HAP-1 (cell line): ENCODE measurements at regions not wholly inside any gene's neighbourhood (a gene's known extent, or its start where the extent isn't known, plus 50 kb on each side); places are given as distances from the start of the nearest gene placed in this dataset.
"Not testable (repeated sequence)": the region's sequence is repeated elsewhere in the genome, so short reads cannot be mapped to it uniquely, and the experiment has no call there.

ENCODE experiments used
- DNase-seq, 2 experiments: peaks; one replicate each; pipeline ENCODE4 v3.0.0-alpha.2; 2016 to 2020; ENCODE audit warnings: low spot score in 2 of 2
- H3K27me3 ChIP-seq: fragments of 250-450 bp; sonication (Bioruptor Pico); 2 replicates; pipeline ENCODE4 v1.5.1; 2020; ENCODE audit warnings: low read depth, mild to moderate bottlenecking, moderate library complexity
- H3K36me3 ChIP-seq: fragments of 250-450 bp; sonication (Bioruptor Pico); replicated peaks from 2 replicates; pipeline ENCODE4 v1.5.1; 2020; ENCODE audit warnings: mild to moderate bottlenecking
- H3K4me1 ChIP-seq: fragments of 250-450 bp; sonication (Bioruptor Pico); 2 replicates; pipeline ENCODE4 v1.5.1; 2020; ENCODE audit warnings: mild to moderate bottlenecking
- H3K4me3 ChIP-seq: fragments of 250-450 bp; sonication (Bioruptor Pico); 2 replicates; pipeline ENCODE4 v1.5.1; 2020; ENCODE audit warnings: mild to moderate bottlenecking, moderate library complexity
- H3K9me3 ChIP-seq: fragments of 250-450 bp; sonication (Bioruptor Pico); 2 replicates; pipeline ENCODE4 v1.5.1; 2020; ENCODE audit warnings: mild to moderate bottlenecking, moderate library complexity
- in situ Hi-C: fragments of 300-500 bp; cut with MboI; formaldehyde crosslinking; loops from 3 replicates; pipeline ENCODE4 v1.14.3; 2020; ENCODE audit warnings: low sequenced_read_pairs, inconsistent platforms, mixed read lengths

DNA sequence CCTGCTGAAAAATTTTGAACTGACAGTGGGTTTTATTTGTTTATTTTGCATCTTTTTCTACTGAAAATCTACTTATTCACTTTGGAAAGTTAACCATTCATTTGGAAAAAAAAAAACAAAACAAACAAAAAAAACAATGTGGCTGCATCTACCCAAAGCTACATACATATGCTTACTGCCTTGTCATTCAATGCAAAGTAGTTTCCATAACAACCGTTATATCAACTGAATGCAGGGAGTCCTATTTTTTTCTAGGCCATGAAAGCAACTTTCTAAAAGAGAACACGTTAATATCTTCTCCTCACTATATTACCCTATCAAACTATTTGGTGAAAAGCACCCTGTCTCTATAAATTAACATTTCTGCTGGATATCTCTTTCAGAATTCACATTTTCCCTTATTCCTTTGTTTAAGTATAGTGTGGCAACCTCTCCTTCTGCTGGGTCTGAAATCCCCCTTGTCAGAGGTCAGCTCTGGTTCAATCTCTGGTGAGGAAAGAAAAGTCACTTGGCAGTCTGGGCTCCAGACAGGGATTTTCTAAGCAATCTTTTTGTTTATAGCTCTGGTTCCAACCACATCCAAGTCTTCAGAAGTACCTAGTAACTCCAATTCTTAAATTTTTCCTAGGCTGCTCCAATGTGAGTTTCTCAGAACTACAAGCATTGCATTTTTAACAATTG is 528.4 kb upstream of the TOM1L1 start:
- H3K36me3 ChIP-seq: no peaks in the 10 kb centered on the region
- no peak overlapping the region for H3K4me3 ChIP-seq
- no peaks in the 10 kb centered on the region for H3K9me3 ChIP-seq
- DNase-seq: peak in 1 of 2 experiments; percentile 32
- in situ Hi-C loops: no loop called here
- H3K27me3 ChIP-seq: no peaks in the 10 kb centered on the region; the same call in 1 of the 2 replicates
- peaks cover 13% of the 10 kb centered on the region for H3K4me1 ChIP-seq

DNA sequence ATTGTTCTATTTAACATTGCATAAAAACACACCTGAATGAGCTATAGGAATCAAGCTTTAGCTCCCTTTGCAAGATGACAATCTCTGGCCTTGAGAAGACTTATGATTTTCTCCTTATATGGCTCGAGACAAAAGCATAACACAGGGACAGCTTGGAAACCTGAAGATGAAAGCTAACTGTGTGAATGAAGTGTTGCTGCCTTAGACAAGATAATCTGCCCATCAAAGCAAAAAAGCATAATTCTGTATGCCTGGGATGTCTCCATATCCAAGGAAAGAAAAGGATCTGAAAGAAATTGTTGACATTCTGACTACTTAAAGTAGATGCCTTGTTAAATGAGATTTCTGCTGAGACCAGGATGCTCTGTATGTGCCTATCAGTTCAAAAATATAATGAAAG is 526.7 kb upstream of the TOM1L1 start:
- in situ Hi-C loops: no loop called here
- H3K36me3 ChIP-seq: no peaks in the 10 kb centered on the region
- H3K4me1 ChIP-seq: peaks cover 13% of the 10 kb centered on the region
- DNase-seq: no peak
- no peaks in the 10 kb centered on the region for H3K9me3 ChIP-seq
- no peak overlapping the region for H3K4me3 ChIP-seq
- no peaks in the 10 kb centered on the region; the same call in 1 of the 2 replicates for H3K27me3 ChIP-seq

DNA sequence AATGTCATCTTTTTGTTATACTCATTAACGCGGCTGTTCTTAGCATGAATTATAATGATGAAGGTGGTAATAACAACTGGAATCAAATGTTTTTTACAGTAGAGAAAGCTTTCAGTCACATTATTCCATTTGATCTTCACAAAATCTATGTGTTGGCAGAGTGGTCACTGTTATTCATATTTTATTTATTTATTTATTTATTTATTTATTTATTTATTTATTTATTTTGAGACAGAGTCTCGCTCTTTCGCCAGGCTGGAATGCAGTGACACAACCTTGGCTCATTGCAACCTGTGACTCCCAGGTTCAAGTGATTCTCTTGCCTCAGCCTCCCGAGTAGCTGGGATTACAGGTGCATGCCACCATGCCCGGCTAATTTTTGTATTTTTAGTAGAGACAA is 524.2 kb upstream of the TOM1L1 start:
- DNase-seq, H3K27me3 ChIP-seq, H3K36me3 ChIP-seq, H3K4me3 ChIP-seq, H3K9me3 ChIP-seq, in situ Hi-C loops: not testable (repeated sequence)
- peaks cover 13% of the 10 kb centered on the region for H3K4me1 ChIP-seq

GRCh38 chr17:54381482-54381881 is 519.2 kb upstream of the TOM1L1 start:
- no peaks in the 10 kb centered on the region for H3K9me3 ChIP-seq
- H3K27me3 ChIP-seq: no peaks in the 10 kb centered on the region
- no peaks in the 10 kb centered on the region for H3K4me1 ChIP-seq
- in situ Hi-C loops: no loop called here
- DNase-seq: no peak
- no peaks in the 10 kb centered on the region for H3K36me3 ChIP-seq
- no peak overlapping the region for H3K4me3 ChIP-seq

- H3K9me3 ChIP-seq: no peaks in the 10 kb centered on the region
- peaks cover 13% of the 10 kb centered on the region for H3K4me1 ChIP-seq
- no peak for DNase-seq
- H3K27me3 ChIP-seq: no peaks in the 10 kb centered on the region
- in situ Hi-C loops: no loop called here
- no peaks in the 10 kb centered on the region for H3K36me3 ChIP-seq
- no peak overlapping the region for H3K4me3 ChIP-seq
These were observed 496.4 kb upstream of the TOM1L1 start for GRCh38 chr17:54404259-54404658.

GRCh38 chr17:54405826-54406225 is 494.8 kb upstream of the TOM1L1 start:
- Histone ChIP-seq H3K36me3 (no peaks in the 10 kb centered on the region), H3K4me1 (peaks cover 13% of the 10 kb centered on the region), H3K27me3 (no peaks in the 10 kb centered on the region), H3K9me3 (no peaks in the 10 kb centered on the region), H3K4me3 (no peak overlapping the region)
- DNase-seq: no peak
- in situ Hi-C loops: no loop called here

DNA sequence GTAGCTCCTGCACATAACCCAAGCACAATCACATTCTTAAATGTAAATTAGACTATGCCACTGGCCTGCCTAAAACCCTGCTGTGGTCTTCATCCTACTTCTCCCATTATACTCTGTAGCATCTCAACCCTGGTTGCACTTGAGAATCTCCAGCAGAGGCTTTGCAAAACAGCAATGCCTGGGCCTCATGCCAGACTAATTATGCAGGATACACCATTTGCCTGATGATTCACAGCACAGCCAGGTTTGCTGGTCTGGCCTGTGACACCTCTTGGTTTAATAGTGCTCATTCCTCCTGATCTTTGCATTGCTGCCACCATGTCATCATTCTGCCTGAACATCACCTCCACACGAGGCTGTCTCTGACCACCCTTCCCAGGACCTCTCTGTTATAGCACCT is 491.9 kb upstream of the TOM1L1 start:
- no peaks in the 10 kb centered on the region for H3K27me3 ChIP-seq
- no peaks in the 10 kb centered on the region for H3K36me3 ChIP-seq
- no peak overlapping the region for H3K4me3 ChIP-seq
- in situ Hi-C loops: no loop called here
- DNase-seq: no peak
- no peaks in the 10 kb centered on the region for H3K9me3 ChIP-seq
- peaks cover 11% of the 10 kb centered on the region for H3K4me1 ChIP-seq

GRCh38 chr17:54418467-54418866 is 482.2 kb upstream of the TOM1L1 start:
- no peak overlapping the region for H3K4me3 ChIP-seq
- no peaks in the 10 kb centered on the region for H3K4me1 ChIP-seq
- H3K9me3 ChIP-seq: no peaks in the 10 kb centered on the region
- no peak for DNase-seq
- no peaks in the 10 kb centered on the region for H3K27me3 ChIP-seq
- H3K36me3 ChIP-seq: no peaks in the 10 kb centered on the region
- in situ Hi-C loops: no loop called here

DNA sequence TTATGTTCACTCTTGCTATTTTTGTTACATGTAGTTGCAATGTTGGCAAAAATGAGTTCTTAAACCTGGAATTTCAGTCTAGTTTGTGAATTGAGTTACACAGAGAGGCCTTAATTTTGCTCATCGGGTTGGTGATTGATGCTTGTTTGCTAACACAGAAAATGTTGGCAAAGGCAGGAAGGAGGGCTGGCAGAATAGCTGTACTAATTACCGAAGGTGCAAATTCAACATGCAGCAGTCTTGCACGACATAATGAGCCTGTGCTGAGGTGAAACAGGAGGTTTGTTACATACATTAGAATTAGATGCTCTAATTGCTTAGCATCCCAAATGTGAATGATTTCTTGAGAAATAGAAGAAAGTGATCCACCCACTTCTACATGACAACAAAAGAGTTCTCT is 475.0 kb upstream of the TOM1L1 start:
- H3K4me1 ChIP-seq: no peaks in the 10 kb centered on the region
- H3K9me3 ChIP-seq: no peaks in the 10 kb centered on the region
- no peaks in the 10 kb centered on the region for H3K27me3 ChIP-seq
- H3K4me3 ChIP-seq: no peak overlapping the region
- in situ Hi-C loops: no loop called here
- DNase-seq: no peak
- no peaks in the 10 kb centered on the region for H3K36me3 ChIP-seq

DNA sequence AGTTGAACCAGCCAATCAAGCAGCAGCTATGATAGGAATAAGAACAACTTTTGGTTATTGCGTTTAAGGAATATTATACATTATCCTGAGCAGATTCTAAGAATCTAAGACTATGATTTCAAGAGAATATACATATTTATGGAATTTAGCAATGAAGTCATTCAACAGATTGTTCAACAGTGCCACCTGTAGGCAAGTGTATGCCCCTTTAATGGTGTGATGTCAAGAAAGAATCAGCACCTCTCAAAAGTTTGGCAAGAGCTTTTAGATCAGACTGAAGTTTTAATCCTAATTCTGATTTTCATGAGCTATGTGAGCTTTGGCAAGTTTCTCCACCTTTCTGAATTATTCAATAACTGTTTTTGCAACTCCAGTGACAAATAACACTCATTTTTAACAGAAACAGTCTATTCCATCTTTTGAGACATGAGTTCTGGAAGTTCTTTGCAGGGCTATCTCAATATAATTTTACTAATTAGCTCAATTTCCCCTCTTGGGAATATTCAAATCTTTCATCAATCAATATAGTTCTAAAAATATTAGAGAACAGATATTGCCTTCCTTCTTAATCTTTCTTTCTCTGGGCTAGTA is 474.3 kb upstream of the TOM1L1 start:
- Histone ChIP-seq H3K36me3 (no peaks in the 10 kb centered on the region), H3K27me3 (no peaks in the 10 kb centered on the region), H3K9me3 (no peaks in the 10 kb centered on the region), H3K4me3 (no peak overlapping the region), H3K4me1 (no peaks in the 10 kb centered on the region)
- in situ Hi-C loops: no loop called here
- DNase-seq: peak; percentile 31 to 40

DNA sequence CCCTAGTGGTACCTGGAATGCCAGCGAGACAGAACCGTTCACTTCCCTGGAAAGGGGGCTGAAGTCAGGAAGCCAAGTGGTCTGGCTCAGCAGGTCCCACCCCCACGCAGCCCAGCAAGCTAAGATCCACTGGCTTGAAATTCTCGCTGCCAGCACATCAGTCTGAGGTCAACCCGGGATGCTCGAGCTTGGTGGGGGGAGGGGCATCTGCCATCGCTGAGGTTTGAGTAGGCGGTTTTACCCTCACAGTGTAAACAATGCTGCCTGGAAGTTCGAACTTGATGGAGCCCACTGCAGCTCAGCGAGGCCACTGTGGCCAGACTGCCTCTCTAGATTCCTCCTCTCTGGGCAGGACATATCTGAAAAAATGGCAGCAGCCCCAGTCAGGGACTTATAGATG is 464.7 kb upstream of the TOM1L1 start:
- in situ Hi-C loops: no loop called here
- H3K9me3 ChIP-seq: no peaks in the 10 kb centered on the region

DNA sequence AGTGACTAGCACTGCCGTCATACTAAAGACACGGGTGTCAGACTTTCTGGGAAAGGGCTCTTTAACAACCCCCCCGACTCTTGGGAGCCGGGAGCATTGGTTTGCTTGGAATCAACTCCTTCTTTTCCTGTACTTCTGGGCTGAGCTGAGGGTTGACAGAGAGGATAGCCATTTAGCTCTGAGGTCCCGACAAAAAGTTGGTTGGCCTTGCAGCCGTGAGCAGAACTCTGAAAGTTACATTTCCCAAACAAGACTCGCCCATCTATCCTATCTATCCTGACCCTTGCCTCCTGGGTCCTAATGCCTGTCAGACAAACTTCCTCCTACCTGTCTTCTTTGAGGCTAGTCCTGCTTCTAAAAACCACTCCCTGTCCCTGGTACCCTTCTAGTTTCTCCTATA is 460.8 kb upstream of the TOM1L1 start:
- Histone ChIP-seq H3K4me3 (no peak overlapping the region), H3K9me3 (no peaks in the 10 kb centered on the region), H3K27me3 (no peaks in the 10 kb centered on the region), H3K36me3 (no peaks in the 10 kb centered on the region), H3K4me1 (no peaks in the 10 kb centered on the region)
- DNase-seq: no peak
- in situ Hi-C loops: no loop called here

More for the DNA sequence above, 464.7 kb upstream of the TOM1L1 start:
- H3K4me3 ChIP-seq: no peak overlapping the region
- DNase-seq: no peak
- no peaks in the 10 kb centered on the region for H3K27me3 ChIP-seq
- H3K4me1 ChIP-seq: no peaks in the 10 kb centered on the region
- no peaks in the 10 kb centered on the region for H3K36me3 ChIP-seq

DNA sequence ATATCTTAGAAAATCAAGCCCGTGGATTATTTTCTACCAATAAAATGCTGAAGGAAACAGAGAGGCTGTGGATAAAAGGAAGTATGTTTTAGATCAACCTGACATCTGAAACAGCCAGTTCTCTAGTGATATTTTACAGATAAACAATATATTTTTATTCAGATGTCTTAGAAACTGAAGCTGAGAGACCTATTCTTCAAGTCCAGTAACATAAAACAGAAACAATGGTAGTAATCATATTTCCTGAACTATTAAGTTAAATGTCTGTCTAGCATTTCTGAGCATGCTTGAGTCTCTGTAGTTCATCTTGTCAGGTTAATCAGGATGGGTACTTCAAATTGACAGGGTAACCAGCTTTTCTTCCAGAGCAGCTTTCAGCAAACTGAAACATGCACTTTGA is 449.6 kb upstream of the TOM1L1 start:
- in situ Hi-C loops: no loop called here

DNA sequence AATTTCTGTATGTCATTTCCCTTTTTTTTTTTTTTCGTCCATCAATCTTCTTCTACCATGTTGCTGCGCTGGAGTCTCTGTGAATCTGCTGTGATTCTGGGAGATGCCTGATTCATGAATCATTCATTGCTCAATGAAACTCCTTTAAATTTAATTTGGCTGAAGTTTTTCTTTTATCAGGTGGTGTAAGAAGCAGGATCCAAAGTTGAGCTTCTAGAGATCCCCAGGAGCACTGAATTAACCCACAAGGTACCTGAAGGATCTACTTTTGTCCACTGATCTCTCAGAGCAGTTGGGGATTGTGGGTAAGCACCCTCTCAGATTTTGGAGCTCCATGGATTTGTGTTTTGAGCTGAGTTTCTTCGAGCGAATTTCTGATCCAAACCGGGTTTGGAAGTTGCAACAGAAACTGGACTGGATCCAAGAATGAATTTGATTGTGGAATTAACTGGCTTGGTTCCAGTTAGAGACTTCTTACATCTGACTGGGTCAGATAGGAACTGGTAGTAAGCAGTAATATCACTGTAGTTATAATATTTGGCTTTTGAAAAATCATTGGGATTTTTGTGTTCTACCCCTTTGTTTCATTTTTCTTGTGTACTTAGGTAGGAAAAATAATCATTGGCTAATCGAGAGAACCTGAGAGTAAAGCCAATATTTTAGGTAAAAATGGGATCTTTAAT is 447.8 kb upstream of the TOM1L1 start:
- DNase-seq: no peak
- H3K9me3 ChIP-seq: no peaks in the 10 kb centered on the region
- in situ Hi-C loops: no loop called here
- no peaks in the 10 kb centered on the region for H3K4me1 ChIP-seq
- H3K27me3 ChIP-seq: no peaks in the 10 kb centered on the region
- no peak overlapping the region for H3K4me3 ChIP-seq
- H3K36me3 ChIP-seq: no peaks in the 10 kb centered on the region

More for the DNA sequence above, 449.6 kb upstream of the TOM1L1 start:
- no peak overlapping the region for H3K4me3 ChIP-seq
- H3K4me1 ChIP-seq: no peaks in the 10 kb centered on the region
- DNase-seq: no peak
- H3K36me3 ChIP-seq: no peaks in the 10 kb centered on the region
- H3K27me3 ChIP-seq: no peaks in the 10 kb centered on the region
- H3K9me3 ChIP-seq: no peaks in the 10 kb centered on the region
